ENCODE measurements at regions not wholly inside any gene's neighbourhood (a gene's known extent, or its start where the extent isn't known, plus 50 kb on each side); places are given as distances from the start of the nearest gene placed in this dataset.

GRCh38 chr7:96534221-96534620 is 175.4 kb downstream of the SEM1 start:
- BruUV-seq (replicated peaks) = no TSS peak
- intact Hi-C loops (cut with micrococcal nuclease) = no loop called here
- CTCF ChIA-PET = no interaction called here

More at GRCh38 chr7:96534221-96534620, 175.4 kb downstream of the SEM1 start:
- no peaks in the 10 kb centered on the region for H3K79me2 ChIP-seq (ENCODE audit: insufficient read depth, low read length)
- TF ChIP-seq FOSL1 (IDR thresholded peaks at IDR 0.05; ENCODE audit: low read depth) (no peak), EZH2 (IDR thresholded peaks at IDR 0.05) (no peak), ZNF274 (IDR thresholded peaks at IDR 0.05; ENCODE audit: low read depth, low read length) (no peak), TCF7L2 (IDR thresholded peaks at IDR 0.05; ENCODE audit: borderline replicate concordance, extremely low read depth, insufficient read depth, insufficient read length) (no peak), REST (IDR thresholded peaks at IDR 0.05; ENCODE audit: low read depth) (no peak), CBX3 (IDR thresholded peaks at IDR 0.05; ENCODE audit: low read depth) (no peak), POLR2A (IDR thresholded peaks at IDR 0.05; ENCODE audit: borderline replicate concordance, extremely low read depth, insufficient read depth, insufficient read length) (no peak), POLR2AphosphoS5 (IDR thresholded peaks at IDR 0.05; ENCODE audit: low read depth, low read length) (no peak), YY1 (IDR thresholded peaks at IDR 0.05; ENCODE audit: extremely low read depth, insufficient replicate concordance, low read depth, low read length) (no peak), EGR1 (IDR thresholded peaks at IDR 0.05; ENCODE audit: low read depth) (no peak), ATF3 (IDR thresholded peaks at IDR 0.05) (no peak), EZH2phosphoT487 (IDR thresholded peaks at IDR 0.05; ENCODE audit: borderline replicate concordance) (no peak), SIN3A (IDR thresholded peaks at IDR 0.05; ENCODE audit: low read depth) (no peak), MAX (IDR thresholded peaks at IDR 0.05) (no peak), ELF1 (IDR thresholded peaks at IDR 0.05; ENCODE audit: borderline replicate concordance, low read depth) (no peak), SP1 (IDR thresholded peaks at IDR 0.05; ENCODE audit: low read depth) (no peak), CEBPB (IDR thresholded peaks at IDR 0.05; ENCODE audit: low read depth) (no peak), ZBTB33 (IDR thresholded peaks at IDR 0.05; ENCODE audit: extremely low read depth, insufficient replicate concordance, low read length) (no peak)
- peaks cover 64% of the 10 kb centered on the region for H3K27me3 ChIP-seq (ENCODE audit: insufficient read depth, low read length)
- POLR2A ChIA-PET = no interaction called here
- no peaks in the 10 kb centered on the region for H3K4me1 ChIP-seq (ENCODE audit: control insufficient read depth in 1 of 2, insufficient read depth in 2 of 2, low read length in 2 of 2)
- no peak overlapping the region for H3K27ac ChIP-seq (ENCODE audit: low read depth, low read length)
- H3K4me3 ChIP-seq (replicated peaks in 1 of 2; ENCODE audit: low read depth in 1 of 2, low read length in 2 of 2) = no peak overlapping the region
- no peak for ATAC-seq
- H3K9me2 ChIP-seq (ENCODE audit: insufficient read depth) = no peaks in the 10 kb centered on the region; the same call in 1 of the 2 replicates
- H3K9me3 ChIP-seq (ENCODE audit: control insufficient read depth in 1 of 2, insufficient read depth in 1 of 2, low read depth in 1 of 2, low read length in 2 of 2) = no peaks in the 10 kb centered on the region
- H2AFZ ChIP-seq (ENCODE audit: low read depth, low read length, poor library complexity, severe bottlenecking) = no peak overlapping the region
- no peaks in the 10 kb centered on the region for H3K36me3 ChIP-seq (ENCODE audit: control insufficient read depth in 1 of 2, insufficient read depth in 2 of 2, low read length in 2 of 2)
- DNase-seq (ENCODE audit: low read depth, low spot score) = no peak
- no peak overlapping the region for H3K9ac ChIP-seq (ENCODE audit: low read length)
- no peak overlapping the region for H3K4me2 ChIP-seq (ENCODE audit: low read length)
- H4K20me1 ChIP-seq (ENCODE audit: insufficient read depth) = no peaks in the 10 kb centered on the region
- RAD21 ChIA-PET (ENCODE audit: low non-redundant PET in 1 of 2, low total read pairs in 2 of 2, uncharacterized antibody in 2 of 2, unreplicated experiment in 2 of 2) = no interaction called here

Data from HCT116 (cell line).